ENCODE measurements at regions not wholly inside any gene's neighbourhood (a gene's known extent, or its start where the extent isn't known, plus 50 kb on each side); places are given as distances from the start of the nearest gene placed in this dataset.

DNA sequence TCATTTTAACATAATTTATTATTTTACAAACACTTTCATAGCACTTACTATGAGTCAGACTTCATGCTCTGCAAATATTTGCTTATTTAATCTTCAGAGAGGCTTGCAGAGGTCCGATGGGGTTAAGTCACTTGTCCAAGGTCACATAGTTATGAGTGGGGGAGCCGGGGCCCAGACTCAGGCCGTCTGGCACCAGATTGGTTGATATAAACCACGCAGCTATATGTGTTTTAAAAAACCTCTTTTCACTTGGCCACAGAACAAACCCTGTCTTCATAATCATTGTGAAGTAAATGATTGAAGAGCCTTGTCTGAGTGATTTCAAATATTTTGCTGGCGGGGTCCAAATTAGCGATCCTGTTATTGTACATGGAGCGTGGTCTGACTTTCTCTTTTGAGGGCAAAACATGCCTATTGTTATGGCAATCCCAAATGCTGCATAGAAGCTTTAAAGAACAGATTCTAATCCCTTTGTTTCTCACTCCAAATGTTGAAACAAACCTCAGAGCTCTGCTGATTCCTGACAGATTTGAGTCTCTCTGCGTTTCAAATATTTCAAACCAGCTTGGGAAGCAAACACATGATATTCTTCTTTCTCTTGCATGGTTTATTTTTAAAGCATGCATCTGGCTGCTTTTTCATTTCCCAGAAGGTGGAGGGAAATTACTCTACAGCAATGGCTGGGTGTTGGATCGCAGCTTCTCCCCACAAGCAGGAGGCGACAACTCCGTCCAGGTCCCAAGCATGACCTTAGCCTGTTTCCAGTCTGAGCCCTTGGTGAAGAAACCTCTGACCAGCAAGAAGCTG lies 142.4 kb downstream of the DDX1 start:
- H3K4me3 ChIP-seq (ENCODE audit: control insufficient read depth, low read depth, low read length): no peak overlapping the region
- DNase-seq (ENCODE audit: low read depth): no peak
- TF ChIP-seq, protein P1, sequence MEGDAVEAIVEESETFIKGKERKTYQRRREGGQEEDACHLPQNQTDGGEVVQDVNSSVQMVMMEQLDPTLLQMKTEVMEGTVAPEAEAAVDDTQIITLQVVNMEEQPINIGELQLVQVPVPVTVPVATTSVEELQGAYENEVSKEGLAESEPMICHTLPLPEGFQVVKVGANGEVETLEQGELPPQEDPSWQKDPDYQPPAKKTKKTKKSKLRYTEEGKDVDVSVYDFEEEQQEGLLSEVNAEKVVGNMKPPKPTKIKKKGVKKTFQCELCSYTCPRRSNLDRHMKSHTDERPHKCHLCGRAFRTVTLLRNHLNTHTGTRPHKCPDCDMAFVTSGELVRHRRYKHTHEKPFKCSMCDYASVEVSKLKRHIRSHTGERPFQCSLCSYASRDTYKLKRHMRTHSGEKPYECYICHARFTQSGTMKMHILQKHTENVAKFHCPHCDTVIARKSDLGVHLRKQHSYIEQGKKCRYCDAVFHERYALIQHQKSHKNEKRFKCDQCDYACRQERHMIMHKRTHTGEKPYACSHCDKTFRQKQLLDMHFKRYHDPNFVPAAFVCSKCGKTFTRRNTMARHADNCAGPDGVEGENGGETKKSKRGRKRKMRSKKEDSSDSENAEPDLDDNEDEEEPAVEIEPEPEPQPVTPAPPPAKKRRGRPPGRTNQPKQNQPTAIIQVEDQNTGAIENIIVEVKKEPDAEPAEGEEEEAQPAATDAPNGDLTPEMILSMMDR (IDR thresholded peaks at IDR 0.05; ENCODE audit: control insufficient read depth, insufficient read depth, low read depth, low read length, missing control alignments): no peak

DNA sequence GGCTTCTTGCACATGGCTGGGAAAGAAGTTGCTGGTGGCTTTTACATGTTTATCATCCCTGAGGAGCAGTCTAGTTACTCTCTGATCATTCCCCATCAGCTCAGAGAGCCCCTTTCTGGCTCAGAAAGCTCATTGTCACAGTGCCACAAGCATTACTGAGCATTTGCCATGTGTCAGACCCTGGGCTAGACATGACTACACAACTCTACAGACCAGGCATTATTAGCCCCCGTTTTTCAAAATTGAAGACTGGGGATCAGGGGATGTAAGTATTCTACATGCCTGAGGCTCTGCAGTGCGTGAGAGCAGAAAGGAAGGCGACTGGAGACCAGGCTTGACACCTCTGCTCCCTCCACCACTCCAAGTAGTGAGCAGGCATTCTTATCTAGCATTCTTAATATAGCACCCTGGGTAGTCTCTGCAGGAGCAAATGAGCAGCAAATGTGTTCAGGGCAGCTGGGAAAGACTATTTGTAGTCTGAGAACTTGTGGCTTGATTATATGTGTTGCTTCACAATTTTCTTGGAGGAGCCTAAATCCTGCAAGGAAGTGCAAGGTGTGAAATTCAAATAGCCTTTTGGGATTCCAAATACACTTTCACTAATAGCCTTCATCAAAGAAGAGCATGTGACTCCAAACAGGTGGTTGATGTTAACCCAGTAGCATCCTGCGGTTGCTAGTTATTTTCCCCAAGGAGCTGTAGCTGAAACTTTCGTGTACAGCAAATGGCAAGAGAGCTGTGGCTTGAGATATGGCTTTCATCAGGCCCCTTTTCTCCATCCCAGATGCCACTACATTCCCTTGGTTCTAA lies 143.2 kb downstream of the DDX1 start:
- no peak overlapping the region for H3K4me3 ChIP-seq (ENCODE audit: control insufficient read depth, low read depth, low read length)
- TF ChIP-seq, protein P1 (IDR thresholded peaks at IDR 0.05; ENCODE audit: control insufficient read depth, insufficient read depth, low read depth, low read length, missing control alignments): no peak
- DNase-seq (ENCODE audit: low read depth): no peak

DNA sequence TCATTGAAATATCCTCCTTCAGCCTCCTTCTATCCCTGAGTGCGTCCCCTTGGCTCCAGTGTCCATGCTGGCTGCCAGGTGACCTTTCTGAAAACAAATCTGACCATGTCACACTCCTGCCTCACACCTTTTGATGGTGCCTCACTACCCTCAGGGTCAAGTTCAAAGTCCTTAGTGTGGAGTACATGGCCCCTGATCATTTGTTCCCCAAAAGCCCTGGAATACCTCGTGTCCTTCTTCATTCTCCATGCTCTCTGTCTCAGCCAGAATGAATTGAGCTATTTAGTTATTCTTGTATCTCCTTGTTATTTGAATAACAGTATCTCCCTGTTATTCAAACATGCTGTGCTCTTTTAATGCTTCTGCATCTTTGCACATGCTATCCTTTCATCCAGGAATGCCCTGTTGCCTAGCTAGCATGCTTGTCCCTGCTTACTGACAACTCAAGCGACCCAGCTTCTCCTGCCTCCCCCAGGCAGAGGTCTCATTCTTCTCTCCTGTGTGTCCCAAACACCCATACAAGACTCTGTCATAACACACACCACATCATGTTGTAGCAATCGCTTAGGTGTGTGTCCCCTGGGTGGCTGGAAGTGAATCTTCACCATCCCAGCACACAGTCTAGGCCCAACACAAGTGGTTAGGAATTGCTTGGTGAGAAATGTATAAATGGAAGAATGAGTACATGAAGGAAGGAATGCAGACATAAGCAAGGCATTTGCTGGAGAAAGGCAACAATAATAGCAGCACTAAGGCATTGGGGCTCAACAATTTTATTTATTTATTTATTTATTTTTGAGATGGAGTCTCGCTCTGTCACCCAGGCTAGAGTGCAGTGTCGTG lies 144.0 kb downstream of the DDX1 start:
- TF ChIP-seq, protein P1 (IDR thresholded peaks at IDR 0.05; ENCODE audit: control insufficient read depth, insufficient read depth, low read depth, low read length, missing control alignments): no peak
- no peak for DNase-seq (ENCODE audit: low read depth)
- H3K4me3 ChIP-seq (ENCODE audit: control insufficient read depth, low read depth, low read length): no peak overlapping the region

DNA sequence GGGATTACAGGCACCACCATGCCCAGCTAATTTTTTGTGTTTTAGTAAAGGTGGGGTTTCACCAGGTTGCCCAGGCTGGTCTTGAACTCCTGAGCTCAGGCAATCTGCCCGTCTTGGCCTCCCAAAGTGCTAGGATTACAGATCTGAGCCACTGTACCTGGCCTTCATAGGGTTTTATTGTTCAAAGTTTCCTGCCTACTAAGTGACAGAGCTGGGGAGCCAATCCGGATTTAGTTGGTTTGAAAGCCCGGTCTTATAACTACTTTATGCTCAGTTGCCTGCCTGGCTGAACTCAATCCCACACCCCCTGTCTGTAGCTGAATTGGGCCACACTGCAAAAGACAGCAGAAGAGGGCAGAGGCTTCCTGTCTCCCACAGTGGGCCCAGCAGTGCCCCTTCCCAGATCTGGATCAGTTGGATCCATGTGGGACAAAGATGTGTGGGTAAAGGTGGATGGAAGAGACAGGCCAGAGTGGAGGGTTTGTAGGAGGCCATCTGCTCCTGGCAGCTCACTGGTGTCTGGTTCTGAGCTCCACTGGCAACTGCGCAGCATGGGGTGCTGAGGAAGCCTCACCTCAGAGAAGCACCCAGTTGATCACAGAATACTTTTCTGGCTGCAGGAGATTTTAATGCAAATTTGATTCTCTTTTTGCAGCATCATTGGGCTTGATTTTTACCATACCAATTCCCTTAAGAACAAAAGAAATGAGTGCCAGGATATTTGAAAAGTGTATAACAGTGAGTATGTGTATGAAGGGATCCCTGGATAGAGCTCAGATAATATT lies 144.9 kb downstream of the DDX1 start:
- H3K4me3 ChIP-seq (ENCODE audit: control insufficient read depth, low read depth, low read length): no peak overlapping the region
- DNase-seq (ENCODE audit: low read depth): no peak
- TF ChIP-seq, protein P1 (IDR thresholded peaks at IDR 0.05; ENCODE audit: control insufficient read depth, insufficient read depth, low read depth, low read length, missing control alignments): no peak

DNA sequence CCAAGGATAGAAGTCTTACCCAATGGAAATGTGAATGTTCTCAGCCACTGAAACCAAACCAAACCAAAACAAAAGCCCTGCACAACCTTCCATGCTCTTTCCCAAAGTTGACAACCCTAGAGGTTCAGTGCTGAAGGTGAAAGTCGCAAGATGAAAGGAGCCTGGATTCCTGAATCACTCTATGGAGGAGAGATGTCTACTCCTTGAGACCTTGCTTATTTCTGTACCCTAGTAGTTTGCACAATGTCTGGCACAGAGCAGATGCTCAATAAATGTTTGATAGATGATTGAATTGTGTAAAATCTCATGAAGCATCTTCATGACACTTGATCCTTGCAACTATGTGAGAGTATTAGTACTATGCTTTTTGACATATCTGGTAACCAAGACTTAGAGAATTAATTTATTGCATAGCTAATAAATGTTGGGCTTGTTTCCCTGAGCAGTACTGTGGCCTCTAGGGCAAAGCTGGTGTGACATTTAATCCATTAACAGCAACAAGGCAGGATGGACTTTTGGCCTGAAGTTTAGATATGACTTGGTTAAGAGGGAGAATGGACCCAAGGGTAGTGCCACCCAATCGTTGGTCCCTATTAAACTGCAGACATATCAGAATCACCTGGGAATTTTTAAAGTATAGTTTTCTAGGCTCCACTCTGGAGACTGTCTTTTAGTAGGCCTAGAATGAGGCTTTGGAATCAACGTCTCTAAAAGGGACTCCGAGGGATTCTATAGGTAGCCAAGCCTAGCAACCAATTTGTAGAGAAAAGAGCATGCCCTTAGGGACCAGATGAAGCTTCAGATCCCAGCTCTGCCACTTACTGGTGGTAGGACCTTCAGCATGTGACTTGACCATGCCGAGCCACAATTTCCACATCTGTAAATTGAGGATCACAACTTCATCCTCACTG lies 145.9 kb downstream of the DDX1 start:
- DNase-seq (ENCODE audit: low read depth): no peak
- TF ChIP-seq, protein P1 (IDR thresholded peaks at IDR 0.05; ENCODE audit: control insufficient read depth, insufficient read depth, low read depth, low read length, missing control alignments): no peak
- H3K4me3 ChIP-seq (ENCODE audit: control insufficient read depth, low read depth, low read length): no peak overlapping the region

All from AG09309 (cell line).